HFFc6 (cell line): ENCODE measurements at regions not wholly inside any gene's neighbourhood (a gene's known extent, or its start where the extent isn't known, plus 50 kb on each side); places are given as distances from the start of the nearest gene placed in this dataset.

Experiments
- DNase-seq: peaks from one replicate; pipeline ENCODE4 v3.0.0-alpha.2; 2018
- H3K27ac Mint-ChIP-seq: 2 replicates; pipeline ENCODE4 v1.8.0; 2020; ENCODE audit warnings: mild to moderate bottlenecking, mixed read lengths
- H3K27me3 Mint-ChIP-seq: 2 replicates; pipeline ENCODE4 v1.8.0; 2021; ENCODE audit warnings: mild to moderate bottlenecking, moderate library complexity, mixed read lengths; ENCODE audit not compliant: insufficient read depth
- H3K36me3 Mint-ChIP-seq: 2 replicates; pipeline ENCODE4 v1.8.0; 2021; ENCODE audit warnings: low read depth, mixed read lengths
- H3K4me1 Mint-ChIP-seq: 2 replicates; pipeline ENCODE4 v1.8.0; 2020; ENCODE audit warnings: low read depth, mixed read lengths
- H3K4me3 Mint-ChIP-seq: 2 replicates; pipeline ENCODE4 v1.8.0; 2020; ENCODE audit warnings: mild to moderate bottlenecking, moderate library complexity, mixed read lengths
- H3K9me3 Mint-ChIP-seq: 2 replicates; pipeline ENCODE4 v1.8.0; 2020; ENCODE audit warnings: mild to moderate bottlenecking, mixed read lengths
- TF ChIP-seq, protein P1 (sequence below): fragments of 200-600 bp; sonication (generic); IDR thresholded peaks from 2 replicates; pipeline ENCODE4 v1.5.0; 2021; ENCODE audit warnings: antibody characterized with exemption, mild to moderate bottlenecking

GRCh38 chr12:124660851-124661250, 93.4 kb upstream of the NCOR2 start:
- no peak overlapping the region for H3K4me3 Mint-ChIP-seq
- H3K4me1 Mint-ChIP-seq: peaks cover 28% of the 10 kb centered on the region
- peaks cover 3% of the 10 kb centered on the region; the same call in 1 of the 2 replicates for H3K27me3 Mint-ChIP-seq
- TF ChIP-seq, protein P1, sequence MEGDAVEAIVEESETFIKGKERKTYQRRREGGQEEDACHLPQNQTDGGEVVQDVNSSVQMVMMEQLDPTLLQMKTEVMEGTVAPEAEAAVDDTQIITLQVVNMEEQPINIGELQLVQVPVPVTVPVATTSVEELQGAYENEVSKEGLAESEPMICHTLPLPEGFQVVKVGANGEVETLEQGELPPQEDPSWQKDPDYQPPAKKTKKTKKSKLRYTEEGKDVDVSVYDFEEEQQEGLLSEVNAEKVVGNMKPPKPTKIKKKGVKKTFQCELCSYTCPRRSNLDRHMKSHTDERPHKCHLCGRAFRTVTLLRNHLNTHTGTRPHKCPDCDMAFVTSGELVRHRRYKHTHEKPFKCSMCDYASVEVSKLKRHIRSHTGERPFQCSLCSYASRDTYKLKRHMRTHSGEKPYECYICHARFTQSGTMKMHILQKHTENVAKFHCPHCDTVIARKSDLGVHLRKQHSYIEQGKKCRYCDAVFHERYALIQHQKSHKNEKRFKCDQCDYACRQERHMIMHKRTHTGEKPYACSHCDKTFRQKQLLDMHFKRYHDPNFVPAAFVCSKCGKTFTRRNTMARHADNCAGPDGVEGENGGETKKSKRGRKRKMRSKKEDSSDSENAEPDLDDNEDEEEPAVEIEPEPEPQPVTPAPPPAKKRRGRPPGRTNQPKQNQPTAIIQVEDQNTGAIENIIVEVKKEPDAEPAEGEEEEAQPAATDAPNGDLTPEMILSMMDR: no peak
- H3K27ac Mint-ChIP-seq: no peak overlapping the region
- DNase-seq: no peak
- H3K9me3 Mint-ChIP-seq: no peaks in the 10 kb centered on the region; the same call in 1 of the 2 replicates
- H3K36me3 Mint-ChIP-seq: no peaks in the 10 kb centered on the region

DNA sequence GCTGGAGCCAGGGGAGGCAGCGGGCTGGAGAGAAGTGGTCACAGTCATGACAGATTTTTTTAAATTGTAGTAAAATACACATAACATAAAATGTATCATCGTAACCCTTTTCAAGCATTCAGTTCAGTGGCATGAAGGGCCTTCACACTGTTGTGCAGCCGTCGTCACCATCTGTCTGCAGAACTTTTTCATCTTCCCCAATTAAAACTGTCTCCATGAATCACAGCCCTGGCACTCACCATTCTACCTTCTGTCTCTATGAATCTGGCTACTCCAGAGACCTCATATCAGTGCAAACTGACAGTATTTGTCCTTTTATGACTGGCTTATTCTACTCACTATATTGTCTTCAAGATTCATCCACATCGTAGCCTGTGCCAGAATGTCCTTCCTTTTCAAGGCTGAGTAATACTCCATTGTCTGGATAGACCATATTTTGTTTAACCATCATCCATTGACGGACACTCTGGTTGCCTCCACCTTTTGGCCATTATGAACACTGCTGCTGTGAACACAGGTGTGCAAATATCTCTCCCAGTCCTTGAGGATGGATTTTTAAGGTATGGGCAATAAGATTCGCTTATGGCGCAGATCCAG, 91.5 kb upstream of the NCOR2 start:
- Mint-ChIP-seq H3K27me3 (peaks cover 4% of the 10 kb centered on the region; the same call in 1 of the 2 replicates), H3K36me3 (no peaks in the 10 kb centered on the region), H3K4me1 (peaks cover 28% of the 10 kb centered on the region), H3K4me3 (no peak overlapping the region), H3K9me3 (no peaks in the 10 kb centered on the region), H3K27ac (no peak overlapping the region)
- DNase-seq: no peak
- TF ChIP-seq, protein P1: no peak

DNA sequence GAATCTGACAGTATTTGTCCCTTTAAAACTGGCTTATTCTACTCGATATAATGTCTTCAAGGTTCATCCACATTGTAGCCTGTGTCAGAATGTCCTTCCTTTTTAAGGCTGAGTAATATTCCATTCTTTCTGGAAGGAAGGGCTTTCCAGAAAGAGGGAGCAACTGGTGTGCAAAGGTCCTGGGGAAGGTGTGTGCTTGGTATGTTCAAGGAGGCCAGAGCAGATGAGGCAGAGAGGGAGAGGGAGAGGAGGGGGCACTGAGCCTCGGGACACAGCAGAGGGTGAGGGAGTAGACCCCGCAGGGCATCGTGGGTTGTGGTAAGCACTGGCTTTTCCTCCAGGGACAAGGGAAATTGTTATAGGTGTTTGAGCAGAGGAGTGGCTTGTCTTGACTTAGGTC, 90.9 kb upstream of the NCOR2 start:
- Mint-ChIP-seq H3K27ac (no peak overlapping the region), H3K4me3 (no peak overlapping the region), H3K4me1 (peaks cover 33% of the 10 kb centered on the region), H3K27me3 (peaks cover 3% of the 10 kb centered on the region; the same call in 1 of the 2 replicates), H3K9me3 (no peaks in the 10 kb centered on the region), H3K36me3 (no peaks in the 10 kb centered on the region)
- DNase-seq: no peak
- TF ChIP-seq, protein P1: no peak

DNA sequence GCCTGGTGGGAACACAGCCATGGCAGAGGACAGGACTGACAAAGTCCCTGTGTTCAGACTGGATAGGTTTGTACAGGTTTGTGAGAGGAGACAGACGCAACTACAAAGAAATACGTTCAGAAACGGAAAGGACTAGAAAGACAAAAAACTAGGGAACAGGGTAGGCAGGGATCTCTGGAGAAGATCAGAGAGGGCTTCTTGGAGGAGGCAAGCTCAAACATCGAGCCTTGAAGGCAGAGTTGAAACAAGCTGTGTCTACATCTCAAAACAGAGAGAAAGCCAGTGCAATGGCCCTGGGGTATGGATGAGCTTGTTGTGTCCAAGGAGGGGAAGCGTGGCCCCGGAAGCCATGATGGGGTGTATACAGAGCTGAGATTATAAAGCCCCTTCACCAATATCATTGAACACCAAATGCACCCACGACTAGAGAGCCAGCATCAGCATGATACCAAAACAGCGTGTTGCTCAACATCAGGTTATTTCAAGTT, 89.6 kb upstream of the NCOR2 start:
- peaks cover 42% of the 10 kb centered on the region for H3K4me1 Mint-ChIP-seq
- H3K36me3 Mint-ChIP-seq: no peaks in the 10 kb centered on the region
- no peak for DNase-seq
- peaks cover 2% of the 10 kb centered on the region; the same call in 1 of the 2 replicates for H3K27me3 Mint-ChIP-seq
- H3K4me3 Mint-ChIP-seq: no peak overlapping the region
- TF ChIP-seq, protein P1: no peak
- no peak overlapping the region for H3K27ac Mint-ChIP-seq
- no peaks in the 10 kb centered on the region for H3K9me3 Mint-ChIP-seq

- Mint-ChIP-seq H3K27me3 (peaks cover 2% of the 10 kb centered on the region; the same call in 1 of the 2 replicates), H3K4me1 (peaks cover 41% of the 10 kb centered on the region), H3K27ac (peak overlapping the region; percentile 77), H3K9me3 (no peaks in the 10 kb centered on the region), H3K4me3 (peak overlapping the region; percentile 71), H3K36me3 (no peaks in the 10 kb centered on the region)
- peak; percentile 81 for DNase-seq
- TF ChIP-seq, protein P1: peak; percentile 35; the same call in 1 of the 2 replicates
Measured at GRCh38 chr12:124655698-124656516, 88.5 kb upstream of the NCOR2 start.
